GM23248 (cell line): ENCODE measurements at regions not wholly inside any gene's neighbourhood (a gene's known extent, or its start where the extent isn't known, plus 50 kb on each side); places are given as distances from the start of the nearest gene placed in this dataset.
"Not testable (repeated sequence)": the region's sequence is repeated elsewhere in the genome, so short reads cannot be mapped to it uniquely, and the experiment has no call there.

Experiments
- DNase-seq: peaks from one replicate; pipeline ENCODE4 v3.0.0-alpha.2; 2015
- H2AFZ ChIP-seq: fragments of 200-600 bp; sonication (generic); 2 replicates; pipeline ENCODE4 v1.6.1; 2016; ENCODE audit warnings: antibody characterized with exemption
- H3F3A ChIP-seq: fragments of 200-600 bp; sonication (generic); 2 replicates; pipeline ENCODE4 v1.6.1; 2016; ENCODE audit warnings: mild to moderate bottlenecking, antibody characterized with exemption, mixed run types; ENCODE audit not compliant: insufficient read depth
- H3K27ac ChIP-seq: fragments of 200-600 bp; sonication (generic); 2 replicates; pipeline ENCODE4 v1.5.1; 2016; ENCODE audit warnings: mild to moderate bottlenecking
- H3K27me3 ChIP-seq: fragments of 200-600 bp; sonication (generic); replicated peaks from 2 replicates; pipeline ENCODE4 v1.6.1; 2016; ENCODE audit warnings: mild to moderate bottlenecking; ENCODE audit not compliant: insufficient read depth
- H3K36me3 ChIP-seq: fragments of 200-600 bp; sonication (generic); 2 replicates; pipeline ENCODE4 v1.6.1; 2016; ENCODE audit warnings: low read depth, mild to moderate bottlenecking
- H3K4me1 ChIP-seq: fragments of 200-600 bp; sonication (generic); 2 replicates; pipeline ENCODE4 v1.6.1; 2016; ENCODE audit warnings: mild to moderate bottlenecking; ENCODE audit not compliant: insufficient read depth
- H3K4me2 ChIP-seq: fragments of 200-600 bp; sonication (generic); one replicate; pipeline ENCODE4 v1.6.1; 2016; ENCODE audit warnings: mild to moderate bottlenecking; ENCODE audit not compliant: unreplicated experiment
- H3K4me3 ChIP-seq: fragments of 200-600 bp; sonication (generic); 2 replicates; pipeline ENCODE4 v1.5.1; 2016; ENCODE audit warnings: mild to moderate bottlenecking
- H3K79me2 ChIP-seq: fragments of 200-600 bp; sonication (generic); 2 replicates; pipeline ENCODE4 v1.6.1; 2016; ENCODE audit warnings: mild to moderate bottlenecking; ENCODE audit not compliant: insufficient read depth
- H3K9ac ChIP-seq: fragments of 200-600 bp; sonication (generic); 2 replicates; pipeline ENCODE4 v1.6.1; 2016; ENCODE audit warnings: mild to moderate bottlenecking
- H3K9me2 ChIP-seq: fragments of 200-600 bp; sonication (generic); 2 replicates; pipeline ENCODE4 v1.6.1; 2016; ENCODE audit warnings: mixed run types, mild to moderate bottlenecking, moderate library complexity; ENCODE audit not compliant: insufficient read depth
- H3K9me3 ChIP-seq: fragments of 200-600 bp; sonication (generic); one replicate; pipeline ENCODE4 v1.6.1; 2017; ENCODE audit warnings: low read depth
- H4K20me1 ChIP-seq: fragments of 200-600 bp; sonication (generic); 2 replicates; pipeline ENCODE4 v1.6.0; 2016; ENCODE audit not compliant: insufficient read depth
- EZH2 ChIP-seq: fragments of 200-600 bp; sonication (generic); IDR thresholded peaks from 2 replicates; pipeline ENCODE4 v1.6.1; 2018; ENCODE audit warnings: antibody characterized with exemption, mild to moderate bottlenecking; ENCODE audit not compliant: insufficient read depth, poor library complexity, severe bottlenecking
- EZH2phosphoT487 ChIP-seq: fragments of 200-600 bp; sonication (generic); IDR thresholded peaks from 2 replicates; pipeline ENCODE4 v1.6.1; 2018; ENCODE audit warnings: antibody characterized with exemption, moderate library complexity, mild to moderate bottlenecking, low read depth; ENCODE audit not compliant: insufficient read depth
- WGBS, 2 experiments: methylation state at CpG; one replicate each; pipeline ENCODE4 v1.1.6; 2015 to 2017; ENCODE audit warnings: low lambda C conversion rate in 2 of 2, low coverage in 1 of 2; ENCODE audit errors: missing lambda C conversion rate in 2 of 2; 5-methylcytosine and 5-hydroxymethylcytosine counted together
- in situ Hi-C: fragments of 300-500 bp; cut with MboI; formaldehyde crosslinking; loops from 2 replicates; pipeline ENCODE4 v1.15.0; 2020

DNA sequence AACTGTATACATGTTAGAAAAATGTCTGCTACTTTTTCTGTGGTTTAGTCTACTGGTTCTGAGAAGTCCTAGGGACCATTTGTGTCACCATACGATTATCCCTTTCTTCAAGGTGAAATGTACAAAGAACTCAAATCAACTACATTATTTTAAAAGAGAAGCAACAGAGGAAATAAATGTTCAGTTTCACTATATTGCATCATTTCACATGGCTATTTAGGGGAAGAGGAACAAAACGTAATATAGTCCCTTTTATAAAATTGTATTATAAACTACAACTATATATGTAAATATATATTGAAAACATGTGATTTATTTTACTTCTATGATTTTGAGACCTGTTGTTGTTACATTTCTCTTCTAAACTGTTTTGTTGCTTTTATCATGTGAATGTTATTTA is 1308.0 kb downstream of the EPHA7 start:
- in situ Hi-C loops: no loop called here
- Histone ChIP-seq H3K27me3 (no peaks in the 10 kb centered on the region), H3K9ac (no peak overlapping the region), H3K27ac (no peak overlapping the region), H3K36me3 (no peaks in the 10 kb centered on the region), H3K9me3 (no peaks in the 10 kb centered on the region), H3K4me2 (no peak overlapping the region), H4K20me1 (no peaks in the 10 kb centered on the region), H3K4me3 (no peak overlapping the region), H3F3A (no peaks in the 10 kb centered on the region), H2AFZ (no peak overlapping the region), H3K4me1 (no peaks in the 10 kb centered on the region), H3K9me2 (no peaks in the 10 kb centered on the region), H3K79me2 (no peaks in the 10 kb centered on the region)
- 17 to 19% methylated on average over 2 of the region's 2 CpGs for WGBS, 2 experiments
- DNase-seq: no peak
- TF ChIP-seq EZH2 (no peak), EZH2phosphoT487 (no peak)

DNA sequence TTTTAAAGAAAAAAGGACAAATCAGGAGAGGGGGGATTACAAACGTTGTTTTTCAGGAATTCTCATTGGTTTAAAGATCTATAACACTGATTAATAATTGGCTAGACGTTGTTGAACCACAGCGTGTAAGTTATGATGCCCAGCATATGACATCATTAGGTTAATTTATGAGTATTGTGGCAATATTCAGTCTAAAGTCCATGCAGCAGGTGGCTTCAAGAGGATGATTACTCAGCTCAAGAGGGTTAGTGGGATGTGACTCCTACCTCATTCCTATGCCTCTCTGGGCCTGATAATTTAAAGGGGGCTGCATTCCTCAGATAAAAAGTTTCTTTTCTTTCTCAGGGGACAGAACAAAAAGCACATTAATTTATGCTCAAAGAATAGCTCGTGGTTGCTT is 1309.0 kb downstream of the EPHA7 start:
- H3K9me3 ChIP-seq: no peaks in the 10 kb centered on the region
- no peak overlapping the region for H3K4me2 ChIP-seq
- H3K9me2 ChIP-seq: no peaks in the 10 kb centered on the region
- TF ChIP-seq EZH2phosphoT487: no peak
- no peak for TF ChIP-seq EZH2
- in situ Hi-C loops: no loop called here
- no peaks in the 10 kb centered on the region for H3K27me3 ChIP-seq
- WGBS, 2 experiments: 19 to 22% methylated on average over 4 of the region's 4 CpGs
- no peaks in the 10 kb centered on the region for H3K79me2 ChIP-seq
- no peaks in the 10 kb centered on the region for H3K4me1 ChIP-seq
- H3K9ac ChIP-seq: no peak overlapping the region
- no peaks in the 10 kb centered on the region for H3F3A ChIP-seq
- H2AFZ ChIP-seq: no peak overlapping the region
- no peak overlapping the region for H3K27ac ChIP-seq
- no peaks in the 10 kb centered on the region for H4K20me1 ChIP-seq
- no peak for DNase-seq
- no peaks in the 10 kb centered on the region for H3K36me3 ChIP-seq
- H3K4me3 ChIP-seq: no peak overlapping the region

DNA sequence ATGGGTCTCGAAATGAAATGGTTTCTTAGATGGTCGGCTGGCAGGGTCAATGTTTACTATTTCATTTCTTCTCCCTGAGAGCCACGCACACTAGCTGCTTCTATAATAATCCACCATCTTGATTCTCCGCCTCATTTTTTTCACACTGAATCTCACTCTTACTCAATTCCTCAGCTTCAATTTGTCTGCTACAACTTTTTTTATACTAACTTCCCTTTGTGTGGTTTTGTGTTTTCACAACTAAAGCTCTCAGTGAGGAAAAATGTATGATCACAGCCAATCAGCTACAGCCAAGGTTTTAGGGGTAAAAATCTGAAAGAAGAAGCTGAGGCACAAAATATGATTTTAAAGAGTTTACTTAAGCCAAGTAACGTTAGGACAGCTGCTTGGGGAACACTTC is 1309.4 kb downstream of the EPHA7 start:
- no peak for TF ChIP-seq EZH2
- no peak for TF ChIP-seq EZH2phosphoT487
- no peaks in the 10 kb centered on the region for H3K79me2 ChIP-seq
- no peak overlapping the region for H2AFZ ChIP-seq
- H3K9me3 ChIP-seq: no peaks in the 10 kb centered on the region
- no peak overlapping the region for H3K4me3 ChIP-seq
- in situ Hi-C loops: no loop called here
- no peaks in the 10 kb centered on the region for H4K20me1 ChIP-seq
- H3K9ac ChIP-seq: no peak overlapping the region
- 21 to 29% methylated on average over 5 of the region's 5 CpGs for WGBS, 2 experiments
- no peaks in the 10 kb centered on the region for H3K36me3 ChIP-seq
- no peak overlapping the region for H3K27ac ChIP-seq
- no peak for DNase-seq
- H3K4me2 ChIP-seq: no peak overlapping the region
- H3K9me2 ChIP-seq: no peaks in the 10 kb centered on the region
- no peaks in the 10 kb centered on the region for H3K4me1 ChIP-seq
- no peaks in the 10 kb centered on the region for H3F3A ChIP-seq
- H3K27me3 ChIP-seq: no peaks in the 10 kb centered on the region

DNA sequence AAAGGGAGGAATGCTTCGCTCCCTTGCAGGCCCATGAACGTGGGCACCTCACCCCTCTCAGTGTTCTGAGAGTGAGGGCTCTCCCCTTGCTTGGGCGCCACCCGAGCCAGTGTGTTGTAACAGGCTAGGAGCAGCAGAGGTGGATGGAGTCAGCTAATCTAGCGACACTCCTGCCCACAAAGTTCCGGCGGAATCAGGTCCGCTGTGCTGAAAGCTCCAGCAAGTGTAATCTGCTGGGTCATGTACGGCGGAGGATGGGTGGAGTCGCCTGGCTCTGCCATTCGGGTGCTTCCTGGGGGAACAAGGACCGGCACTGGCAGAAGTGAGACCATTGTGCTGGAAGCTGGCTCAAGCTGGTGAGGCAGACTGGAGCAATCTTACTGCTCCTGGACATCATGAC is 1310.1 kb downstream of the EPHA7 start:
- DNase-seq: no peak
- no peaks in the 10 kb centered on the region for H3K9me2 ChIP-seq
- WGBS, 2 experiments: 52 to 57% methylated on average over 13 of the region's 13 CpGs
- no peak overlapping the region for H3K4me3 ChIP-seq
- no peaks in the 10 kb centered on the region for H4K20me1 ChIP-seq
- no peaks in the 10 kb centered on the region for H3K79me2 ChIP-seq
- no peaks in the 10 kb centered on the region for H3K9me3 ChIP-seq
- H3K27me3 ChIP-seq: no peaks in the 10 kb centered on the region
- no peaks in the 10 kb centered on the region for H3K36me3 ChIP-seq
- H2AFZ ChIP-seq: no peak overlapping the region
- no peak overlapping the region for H3K9ac ChIP-seq
- no peak overlapping the region for H3K27ac ChIP-seq
- H3K4me1 ChIP-seq: no peaks in the 10 kb centered on the region
- H3F3A ChIP-seq: no peaks in the 10 kb centered on the region
- H3K4me2 ChIP-seq: no peak overlapping the region
- TF ChIP-seq EZH2 (no peak), EZH2phosphoT487 (no peak)
- in situ Hi-C loops: no loop called here

DNA sequence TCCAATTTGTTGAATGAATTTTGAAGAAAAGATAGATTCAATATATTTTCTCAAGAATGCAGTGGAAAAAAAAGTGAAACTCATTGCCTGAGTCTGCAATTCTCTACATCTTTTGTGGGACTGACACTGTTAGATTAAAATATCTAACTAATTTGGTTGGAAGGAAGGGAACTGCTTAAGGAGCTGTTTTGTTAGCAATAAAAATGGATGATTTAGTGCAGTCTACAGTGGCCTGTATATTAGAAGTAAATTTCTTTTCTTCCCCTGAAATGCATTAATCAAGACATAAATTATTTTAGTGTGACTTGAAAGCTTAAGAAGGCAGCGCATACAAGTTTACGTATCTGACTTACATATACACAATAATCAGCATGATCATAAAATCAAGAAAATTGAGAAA is 1332.6 kb downstream of the EPHA7 start:
- no peaks in the 10 kb centered on the region for H3F3A ChIP-seq
- 67 to 71% methylated on average over 2 of the region's 2 CpGs for WGBS, 2 experiments
- H3K27me3 ChIP-seq: no peaks in the 10 kb centered on the region
- H4K20me1 ChIP-seq: no peaks in the 10 kb centered on the region
- H3K9ac ChIP-seq: no peak overlapping the region
- no peaks in the 10 kb centered on the region for H3K9me2 ChIP-seq
- no peak for DNase-seq
- no peak for TF ChIP-seq EZH2
- TF ChIP-seq EZH2phosphoT487: no peak
- H3K27ac ChIP-seq: no peak overlapping the region
- in situ Hi-C loops: no loop called here
- H3K4me2 ChIP-seq: no peak overlapping the region
- H3K79me2 ChIP-seq: no peaks in the 10 kb centered on the region
- H3K9me3 ChIP-seq: no peaks in the 10 kb centered on the region
- H3K36me3 ChIP-seq: no peaks in the 10 kb centered on the region
- no peak overlapping the region for H2AFZ ChIP-seq
- H3K4me3 ChIP-seq: no peak overlapping the region
- no peaks in the 10 kb centered on the region for H3K4me1 ChIP-seq

- H3K9me2 ChIP-seq, H3K79me2 ChIP-seq, H2AFZ ChIP-seq, H3K4me3 ChIP-seq, H3K4me2 ChIP-seq, H3K9me3 ChIP-seq, DNase-seq, in situ Hi-C loops, H3F3A ChIP-seq, H4K20me1 ChIP-seq, H3K27ac ChIP-seq, H3K9ac ChIP-seq, H3K4me1 ChIP-seq, H3K36me3 ChIP-seq, H3K27me3 ChIP-seq: not testable (repeated sequence)
- 35 to 51% methylated on average over 5 of the region's 5 CpGs for WGBS, 2 experiments
These were observed 1335.4 kb downstream of the EPHA7 start for GRCh38 chr6:92083914-92084313.
